GM12892 (cell line): ENCODE measurements at regions not wholly inside any gene's neighbourhood (a gene's known extent, or its start where the extent isn't known, plus 50 kb on each side); places are given as distances from the start of the nearest gene placed in this dataset.

Experiments used
- POLR2A ChIP-seq: IDR thresholded peaks from 2 replicates; pipeline ENCODE4 v1.6.1; 2011; ENCODE audit warnings: low read depth, low read length, control low read depth
- POLR2AphosphoS5 ChIP-seq: IDR thresholded peaks from 2 replicates; pipeline ENCODE4 v1.6.1; 2011; ENCODE audit warnings: low read depth, low read length, control low read depth
- TAF1 ChIP-seq: IDR thresholded peaks from 2 replicates; pipeline ENCODE4 v1.6.1; 2011; ENCODE audit warnings: low read depth, mild to moderate bottlenecking, control low read depth, low read length, borderline replicate concordance

DNA sequence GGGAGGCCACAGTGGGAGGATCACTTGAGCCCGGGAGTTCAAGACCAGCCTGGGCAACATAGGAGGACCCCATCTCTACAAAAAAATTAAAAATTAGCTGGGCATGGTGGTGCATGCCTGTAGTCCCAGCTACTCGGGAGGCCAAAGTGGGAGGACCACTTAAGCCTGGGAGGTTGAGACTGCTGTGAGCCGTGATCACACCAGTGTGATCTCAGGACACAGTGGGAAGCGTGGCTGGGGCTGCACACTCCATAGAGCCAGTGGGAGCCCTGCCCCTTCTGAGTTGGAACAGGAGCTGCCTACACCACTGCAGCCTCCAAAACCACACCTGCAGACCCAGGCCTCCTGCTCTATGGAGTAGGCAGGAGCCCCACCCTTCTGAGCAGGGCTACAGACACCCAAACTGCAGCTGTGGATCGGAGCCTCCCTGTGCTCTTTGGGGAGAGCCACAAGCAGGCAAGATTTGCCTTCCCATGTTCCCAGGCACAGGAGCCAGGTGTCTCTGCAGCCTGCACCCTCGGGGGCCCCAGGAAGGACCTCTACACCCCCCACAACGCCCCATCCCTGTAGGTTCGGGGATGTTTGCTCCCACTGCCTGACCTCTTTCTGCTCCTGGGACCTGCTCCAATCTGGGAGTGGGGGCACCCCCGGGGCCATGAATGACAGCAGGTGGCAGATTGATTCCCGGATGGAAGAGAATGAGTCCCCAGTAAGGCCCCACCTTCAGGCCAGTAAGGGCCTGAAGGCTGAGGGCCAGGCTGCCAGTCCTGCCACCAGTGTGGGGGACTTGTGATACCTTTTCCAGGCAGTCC is 245.4 kb downstream of the BUD13 start:
- TF ChIP-seq POLR2AphosphoS5 (no peak), TAF1 (no peak), POLR2A (no peak)
